ENCODE measurements at regions not wholly inside any gene's neighbourhood (a gene's known extent, or its start where the extent isn't known, plus 50 kb on each side); places are given as distances from the start of the nearest gene placed in this dataset.
"Not testable (repeated sequence)": the region's sequence is repeated elsewhere in the genome, so short reads cannot be mapped to it uniquely, and the experiment has no call there.

DNA sequence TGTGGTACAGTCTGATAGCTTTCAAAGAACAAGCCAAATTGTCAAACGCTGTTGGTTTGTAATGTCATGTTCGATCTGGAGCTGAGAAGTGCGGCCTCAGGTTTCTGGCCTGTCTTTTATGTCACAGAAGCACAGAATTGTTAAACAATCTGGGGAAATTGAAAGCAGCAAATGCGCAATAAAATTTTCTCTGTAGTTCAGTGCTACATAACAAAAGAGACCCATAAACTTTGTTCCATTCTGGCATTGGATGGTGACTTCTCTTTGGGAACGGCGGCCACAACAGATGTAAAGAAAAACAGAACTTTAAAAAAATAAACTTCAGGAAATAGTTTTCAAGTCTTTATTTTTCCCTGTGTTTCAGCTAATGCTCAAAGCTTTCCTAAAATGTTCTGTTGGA lies 106.9 kb downstream of the PRL start:
- Mint-ChIP-seq H3K9me3 (peaks cover under 1 to 6% of the 10 kb centered on the region in 2 donors), H3K4me1 (peaks cover 6% of the 10 kb centered on the region), H3K27ac (no peak overlapping the region), H3K27me3 (peaks cover 8% of the 10 kb centered on the region), H3K4me3 (no peak overlapping the region)
- DNase-seq (no peak), ATAC-seq (no peak)

DNA sequence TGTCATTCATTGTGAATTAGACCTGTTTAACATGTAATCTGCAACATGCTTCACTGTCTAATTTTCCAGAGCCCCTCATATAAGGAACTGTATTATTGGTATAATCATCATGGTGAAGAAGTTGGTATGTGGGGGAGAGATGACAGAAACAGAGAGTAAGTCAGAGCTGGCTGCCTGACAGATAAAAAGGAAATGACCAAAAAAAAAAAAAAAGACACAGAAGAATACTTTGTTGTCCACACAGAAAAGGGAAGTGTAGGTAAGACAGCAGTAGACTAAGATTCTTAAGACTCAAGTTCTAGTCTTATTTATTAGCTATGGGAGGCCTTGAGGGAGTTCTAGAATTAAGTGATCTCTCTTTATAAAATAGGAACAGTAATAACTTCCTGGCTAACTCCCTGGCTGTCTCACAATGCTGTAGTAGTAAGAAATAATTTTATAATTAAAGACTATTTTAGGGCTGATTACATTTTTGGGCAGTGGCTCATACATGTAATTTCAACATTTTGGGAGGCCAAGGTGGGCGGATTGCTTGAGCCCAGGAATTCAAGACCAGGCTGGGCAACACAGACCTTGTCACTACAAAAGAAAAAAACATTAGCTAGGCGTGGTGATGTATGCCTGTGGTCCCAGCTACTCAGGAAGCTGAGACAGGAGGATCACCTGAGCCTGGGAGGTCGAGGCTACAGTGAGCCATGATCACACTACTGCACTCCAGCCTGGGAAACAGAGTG lies 102.5 kb downstream of the PRL start:
- ATAC-seq (no peak), DNase-seq (no peak)
- Mint-ChIP-seq H3K4me1 (peaks cover 6% of the 10 kb centered on the region), H3K4me3 (no peak overlapping the region), H3K9me3 (peaks cover 0 to 10% of the 10 kb centered on the region in 2 donors), H3K27ac (no peak overlapping the region), H3K27me3 (peaks cover 8% of the 10 kb centered on the region)

DNA sequence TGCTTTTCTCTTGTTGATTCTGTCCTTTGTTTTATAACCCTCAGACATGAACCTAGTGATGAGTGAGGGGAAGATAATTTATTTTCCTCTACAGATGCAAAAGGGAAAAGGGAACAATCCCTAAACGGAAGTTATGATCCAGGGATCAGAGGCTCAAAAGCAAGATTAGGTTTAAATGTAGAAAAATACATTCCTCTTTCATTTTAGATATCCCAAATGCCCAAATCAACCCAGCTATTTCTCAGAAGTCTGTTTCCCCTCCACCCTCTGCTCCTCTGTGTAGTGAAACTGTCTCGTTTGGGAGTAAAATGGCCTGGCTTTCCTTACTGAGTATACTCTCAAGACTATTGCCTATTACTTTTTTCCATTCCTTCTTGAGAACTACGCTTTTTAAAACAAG lies 97.1 kb downstream of the PRL start:
- Mint-ChIP-seq H3K4me1 (no peaks in the 10 kb centered on the region), H3K27ac (no peak overlapping the region)

DNA sequence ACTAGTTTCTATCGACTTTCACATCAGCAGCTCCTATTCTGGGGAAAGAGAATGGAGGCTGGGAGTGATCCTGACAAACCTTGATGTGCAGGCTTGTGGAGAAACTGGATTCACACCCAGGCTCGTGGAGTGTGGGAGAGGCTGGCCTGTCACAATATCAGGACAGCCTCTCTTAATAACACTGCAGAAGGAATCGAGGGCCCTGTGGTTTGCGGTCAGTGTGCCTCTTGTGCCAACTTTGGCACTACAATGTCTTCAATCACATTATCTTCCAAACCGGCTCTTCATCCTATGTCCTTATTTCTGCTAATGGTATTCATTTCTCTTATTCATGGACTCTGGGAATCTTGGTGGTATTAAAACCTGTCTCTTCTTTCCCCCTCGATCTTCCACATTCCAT lies 92.7 kb downstream of the PRL start:
- no peak overlapping the region for H3K4me3 Mint-ChIP-seq
- H3K27me3 Mint-ChIP-seq: no peaks in the 10 kb centered on the region
- no peaks in the 10 kb centered on the region for H3K4me1 Mint-ChIP-seq
- H3K27ac Mint-ChIP-seq: no peak overlapping the region
- H3K9me3 Mint-ChIP-seq: no peaks in the 10 kb centered on the region
- ATAC-seq (no peak), DNase-seq (no peak)

More for the DNA sequence above, 97.1 kb downstream of the PRL start:
- Mint-ChIP-seq H3K4me3 (no peak overlapping the region), H3K27me3 (no peaks in the 10 kb centered on the region), H3K9me3 (peaks cover 0 to 10% of the 10 kb centered on the region in 2 donors)
- no peak for ATAC-seq
- DNase-seq: no peak

DNA sequence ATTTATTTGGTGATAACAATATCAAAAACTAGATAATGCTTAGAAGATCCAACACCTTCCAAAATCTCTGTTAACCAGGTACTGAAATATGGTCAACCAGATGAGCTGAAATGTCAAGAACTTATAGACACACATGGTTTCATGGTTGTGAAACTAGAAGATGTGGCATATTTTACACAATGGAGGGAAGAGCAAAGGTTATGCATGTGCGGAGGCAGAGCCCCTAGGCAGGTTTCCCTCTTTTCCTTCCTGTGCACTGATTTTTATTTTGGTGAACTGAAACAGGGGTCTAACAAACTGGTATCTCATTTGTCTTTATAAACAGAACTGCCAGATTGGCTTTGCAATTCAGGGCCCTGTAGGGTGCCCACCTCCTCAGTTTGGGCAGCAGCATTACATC lies 91.6 kb downstream of the PRL start:
- no peak overlapping the region for H3K4me3 Mint-ChIP-seq
- no peak overlapping the region for H3K27ac Mint-ChIP-seq
- H3K9me3 Mint-ChIP-seq: no peaks in the 10 kb centered on the region
- H3K4me1 Mint-ChIP-seq: no peaks in the 10 kb centered on the region
- H3K27me3 Mint-ChIP-seq: no peaks in the 10 kb centered on the region
- DNase-seq: no peak
- ATAC-seq: no peak

DNA sequence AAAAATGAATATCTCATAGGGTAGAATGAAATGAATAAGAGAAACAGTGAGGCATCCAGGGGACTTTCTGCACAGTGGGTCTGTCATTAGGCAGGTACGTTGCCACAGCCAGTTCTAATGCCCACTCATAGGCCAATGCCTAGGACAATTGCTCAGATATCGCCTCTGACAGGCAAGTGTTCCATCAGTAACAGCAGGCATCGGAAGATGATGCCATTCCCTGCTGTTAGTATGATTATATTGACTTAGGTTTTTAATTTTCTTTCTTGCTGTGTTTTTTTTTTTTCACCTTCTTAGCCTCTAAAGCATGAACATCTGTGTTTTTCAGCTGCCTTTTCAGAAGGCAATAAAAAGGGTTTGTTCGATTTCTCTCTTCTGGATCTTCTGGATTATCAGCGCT lies 90.7 kb downstream of the PRL start:
- ATAC-seq (no peak), DNase-seq (no peak)
- H3K4me1 Mint-ChIP-seq: no peaks in the 10 kb centered on the region
- no peaks in the 10 kb centered on the region for H3K27me3 Mint-ChIP-seq
- no peak overlapping the region for H3K4me3 Mint-ChIP-seq
- no peaks in the 10 kb centered on the region for H3K9me3 Mint-ChIP-seq
- H3K27ac Mint-ChIP-seq: no peak overlapping the region

DNA sequence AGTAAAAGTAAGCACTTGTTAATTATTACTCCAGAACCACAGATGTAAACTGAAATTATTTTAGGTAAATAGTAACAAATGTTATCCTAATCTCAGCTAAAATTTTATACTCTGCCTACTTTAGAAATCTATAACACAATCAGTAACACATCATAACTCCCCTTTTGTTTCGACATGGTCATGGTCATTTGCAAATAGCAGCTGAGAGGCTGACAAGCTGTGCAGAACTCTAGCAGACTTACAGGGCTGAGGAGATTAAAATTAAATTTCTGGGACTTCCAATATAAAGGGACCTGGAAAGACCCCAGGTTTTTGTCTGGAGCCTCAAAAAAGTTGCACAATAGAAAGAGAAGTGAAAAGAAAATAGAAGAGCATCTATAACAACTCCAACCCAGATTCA lies 88.8 kb downstream of the PRL start:
- no peaks in the 10 kb centered on the region for H3K27me3 Mint-ChIP-seq
- no peak for DNase-seq
- no peak overlapping the region for H3K4me3 Mint-ChIP-seq
- no peak overlapping the region for H3K27ac Mint-ChIP-seq
- no peaks in the 10 kb centered on the region for H3K4me1 Mint-ChIP-seq
- no peak for ATAC-seq
- no peaks in the 10 kb centered on the region for H3K9me3 Mint-ChIP-seq

DNA sequence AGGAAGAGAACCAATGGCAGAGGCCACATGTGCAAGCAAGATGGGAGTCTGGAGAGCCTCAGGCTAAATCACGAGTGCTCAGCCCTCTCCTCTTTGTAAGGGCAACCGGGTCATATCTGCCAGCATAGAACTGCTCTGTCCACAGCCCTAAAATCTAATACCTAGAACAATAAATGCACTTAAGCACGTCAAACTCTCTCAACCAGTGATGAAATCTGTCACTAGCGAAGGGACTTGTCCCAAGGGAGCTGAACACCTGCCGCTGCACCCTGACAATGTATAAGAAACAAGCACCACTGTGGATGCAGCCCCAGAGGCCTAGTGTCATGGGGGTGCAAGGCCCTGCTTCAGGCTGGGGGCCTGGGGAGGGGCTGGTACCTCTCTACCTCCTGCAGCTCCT lies 82.5 kb downstream of the PRL start:
- ATAC-seq: no peak
- Mint-ChIP-seq H3K27ac (no peak overlapping the region), H3K9me3 (no peaks in the 10 kb centered on the region), H3K4me1 (no peaks in the 10 kb centered on the region), H3K27me3 (no peaks in the 10 kb centered on the region), H3K4me3 (no peak overlapping the region)
- no peak for DNase-seq

DNA sequence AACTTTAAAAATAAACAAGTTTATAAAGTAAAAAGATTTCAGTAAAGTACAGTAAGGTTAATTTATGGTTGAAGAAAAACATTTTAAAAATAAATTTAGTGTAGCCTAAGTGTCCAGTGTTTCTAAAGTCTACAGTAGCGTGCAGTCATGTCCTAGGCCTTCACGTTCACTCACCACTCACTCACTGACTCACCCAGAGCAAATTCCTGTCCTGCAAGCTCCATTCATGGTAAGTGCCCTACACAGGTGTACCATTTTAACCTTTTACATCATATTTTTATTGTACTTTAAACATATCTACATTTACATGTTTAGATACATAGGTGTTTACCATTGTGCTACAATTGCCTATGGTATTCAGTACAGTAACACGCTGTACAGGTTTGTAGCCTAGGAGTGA lies 81.4 kb downstream of the PRL start:
- not testable (repeated sequence) for H3K9me3 Mint-ChIP-seq, H3K4me1 Mint-ChIP-seq, H3K27me3 Mint-ChIP-seq, DNase-seq, H3K27ac Mint-ChIP-seq, ATAC-seq, H3K4me3 Mint-ChIP-seq

DNA sequence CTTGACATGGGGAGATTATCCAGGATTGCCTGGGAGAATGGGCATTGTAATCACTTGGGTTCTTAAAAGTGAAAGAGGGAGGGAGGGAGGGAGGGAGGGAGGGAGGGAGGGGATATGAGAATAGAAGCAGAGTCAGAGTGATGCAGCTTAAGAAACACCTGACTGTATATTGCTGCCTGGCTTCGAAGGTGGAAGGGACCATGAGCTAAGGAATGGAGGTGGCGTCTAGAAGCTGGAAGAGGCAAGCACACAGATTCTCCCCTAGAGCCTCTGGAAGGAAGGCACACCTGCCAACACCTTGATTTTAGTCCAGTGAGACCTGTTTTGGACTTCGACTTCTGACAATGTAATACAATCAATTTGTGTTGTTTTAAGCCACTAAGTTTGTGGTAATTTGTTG lies 78.4 kb downstream of the PRL start:
- no peak for DNase-seq
- H3K27ac Mint-ChIP-seq: no peak overlapping the region
- H3K4me3 Mint-ChIP-seq: no peak overlapping the region
- no peaks in the 10 kb centered on the region for H3K9me3 Mint-ChIP-seq
- ATAC-seq: no peak
- no peaks in the 10 kb centered on the region for H3K4me1 Mint-ChIP-seq
- H3K27me3 Mint-ChIP-seq: no peaks in the 10 kb centered on the region

DNA sequence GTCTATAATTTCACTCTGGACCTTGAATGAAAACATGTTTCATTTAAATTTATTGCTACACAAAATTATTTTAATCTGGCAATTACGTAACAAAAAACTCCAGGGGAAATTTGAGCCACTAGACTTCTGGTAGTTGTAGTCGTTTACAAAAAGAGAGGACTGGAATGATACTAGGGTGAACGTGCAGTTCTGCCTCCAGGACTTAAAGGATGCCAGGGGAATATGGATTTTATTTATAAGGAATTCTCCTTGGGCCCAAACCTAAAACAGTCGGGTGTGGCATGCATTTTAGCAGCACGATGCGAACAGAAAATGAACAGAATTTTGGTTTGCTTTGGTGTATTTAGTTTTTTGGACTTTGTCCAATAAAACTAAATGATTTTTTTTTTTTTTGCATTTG lies 76.9 kb downstream of the PRL start:
- DNase-seq: no peak
- Mint-ChIP-seq H3K9me3 (no peaks in the 10 kb centered on the region), H3K27me3 (no peaks in the 10 kb centered on the region), H3K4me3 (no peak overlapping the region), H3K27ac (no peak overlapping the region), H3K4me1 (no peaks in the 10 kb centered on the region)
- ATAC-seq: no peak

DNA sequence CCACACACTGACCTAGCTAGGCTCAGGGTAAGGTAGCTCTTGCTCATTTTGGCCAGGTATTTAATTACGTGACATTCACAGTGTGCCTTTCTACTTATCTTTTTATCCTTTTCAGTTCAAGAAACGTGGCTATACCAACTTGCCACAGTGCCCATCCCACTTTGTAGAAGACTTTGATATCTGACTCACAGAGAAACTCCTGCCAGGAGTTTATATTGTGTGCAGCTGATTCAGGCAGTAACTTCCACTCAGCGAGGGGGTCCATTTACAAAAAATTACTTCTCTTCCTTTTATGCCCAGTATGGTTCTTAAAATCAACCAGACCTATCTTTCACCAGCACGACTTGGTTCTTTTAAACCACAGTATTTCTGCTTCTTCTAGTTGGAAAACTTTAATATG lies 75.6 kb downstream of the PRL start:
- ATAC-seq: no peak
- Mint-ChIP-seq H3K27ac (no peak overlapping the region), H3K4me1 (no peaks in the 10 kb centered on the region), H3K9me3 (no peaks in the 10 kb centered on the region), H3K4me3 (no peak overlapping the region), H3K27me3 (no peaks in the 10 kb centered on the region)
- no peak for DNase-seq

DNA sequence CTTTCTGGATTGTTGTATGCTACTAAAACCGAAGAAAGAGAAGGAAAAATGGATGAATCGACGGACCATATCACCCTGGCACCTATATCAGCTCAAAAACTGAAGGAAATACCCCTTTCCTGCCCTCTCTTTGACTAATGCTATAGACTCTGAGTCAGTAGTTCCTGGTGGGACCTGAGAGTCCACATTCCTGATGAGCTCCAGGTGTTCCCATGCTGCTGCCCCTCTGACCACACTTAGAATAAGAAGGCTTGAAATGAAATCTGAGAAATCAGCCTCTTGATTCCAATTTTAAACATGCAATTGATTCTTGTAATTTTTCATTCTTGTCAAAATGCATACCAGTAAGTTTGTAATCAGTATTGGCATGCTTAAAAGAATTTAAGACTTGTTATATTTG lies 75.2 kb downstream of the PRL start:
- ATAC-seq: no peak
- no peaks in the 10 kb centered on the region for H3K4me1 Mint-ChIP-seq
- peaks cover 0 to 2% of the 10 kb centered on the region in 2 donors for H3K9me3 Mint-ChIP-seq
- no peak for DNase-seq
- H3K4me3 Mint-ChIP-seq: no peak overlapping the region
- H3K27me3 Mint-ChIP-seq: no peaks in the 10 kb centered on the region
- H3K27ac Mint-ChIP-seq: no peak overlapping the region

DNA sequence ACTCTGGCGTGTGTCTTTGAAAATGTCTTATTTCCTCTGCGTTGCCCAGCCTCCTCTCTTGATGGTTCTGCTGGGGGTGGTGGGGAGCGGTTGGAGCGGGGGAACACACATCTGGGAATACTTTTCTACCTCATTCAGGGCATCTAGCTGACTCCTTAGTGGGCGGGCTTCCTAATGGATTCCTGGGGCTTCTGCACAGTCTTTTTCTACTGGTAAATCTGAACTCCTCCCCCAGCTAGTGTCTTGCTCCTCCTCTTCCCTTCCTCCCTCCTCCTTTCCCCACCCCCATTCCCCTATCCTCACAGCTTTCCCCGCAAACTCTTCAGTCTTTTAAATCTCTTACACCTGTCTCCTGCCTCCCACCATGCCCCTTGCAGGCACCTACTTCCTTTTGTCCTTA lies 74.4 kb downstream of the PRL start:
- no peaks in the 10 kb centered on the region for H3K27me3 Mint-ChIP-seq
- no peak overlapping the region for H3K4me3 Mint-ChIP-seq
- ATAC-seq: no peak
- DNase-seq: no peak
- no peaks in the 10 kb centered on the region for H3K4me1 Mint-ChIP-seq
- no peak overlapping the region for H3K27ac Mint-ChIP-seq
- H3K9me3 Mint-ChIP-seq: peaks cover 0 to 5% of the 10 kb centered on the region in 2 donors

DNA sequence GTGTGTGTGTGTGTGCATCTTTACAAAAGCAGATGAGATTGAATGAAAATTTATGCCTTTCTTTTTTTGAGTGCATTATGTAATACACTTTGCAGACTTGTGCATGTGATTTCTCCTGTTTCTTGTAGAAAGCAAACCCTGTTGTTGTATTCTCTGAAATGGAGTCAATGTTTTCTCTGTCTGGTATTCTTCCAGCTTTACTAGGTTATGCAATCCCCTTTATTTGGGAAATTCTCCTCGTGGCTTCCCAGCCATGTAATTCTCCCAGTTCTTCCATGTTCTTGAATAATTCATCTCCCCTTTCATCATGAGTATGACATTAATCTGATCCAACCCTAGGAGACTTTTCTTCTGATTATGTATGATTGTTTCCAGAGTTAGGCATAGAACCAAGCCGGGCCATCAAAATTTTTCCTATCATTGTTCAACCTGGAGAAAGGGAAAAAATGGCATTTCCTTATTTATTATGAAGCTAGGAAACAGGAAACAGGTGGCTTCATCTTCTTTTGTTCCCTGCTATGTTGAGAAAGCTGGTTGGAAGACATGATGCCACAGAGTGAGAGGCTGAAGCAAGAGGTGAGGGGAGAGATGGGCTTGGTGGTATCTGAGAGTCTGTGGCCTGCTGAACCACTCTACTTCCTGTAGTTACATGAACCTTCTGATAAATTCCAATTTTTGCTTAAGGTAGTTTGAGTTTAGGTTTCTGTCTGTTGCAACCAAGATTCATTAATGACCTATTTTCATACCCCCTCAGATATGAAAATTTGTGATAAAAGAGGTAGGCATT lies 68.8 kb downstream of the PRL start:
- no peaks in the 10 kb centered on the region for H3K27me3 Mint-ChIP-seq
- ATAC-seq (no peak), DNase-seq (no peak)
- H3K4me1 Mint-ChIP-seq: no peaks in the 10 kb centered on the region
- H3K4me3 Mint-ChIP-seq: no peak overlapping the region
- peaks cover 0 to 5% of the 10 kb centered on the region in 2 donors for H3K9me3 Mint-ChIP-seq
- no peak overlapping the region for H3K27ac Mint-ChIP-seq

DNA sequence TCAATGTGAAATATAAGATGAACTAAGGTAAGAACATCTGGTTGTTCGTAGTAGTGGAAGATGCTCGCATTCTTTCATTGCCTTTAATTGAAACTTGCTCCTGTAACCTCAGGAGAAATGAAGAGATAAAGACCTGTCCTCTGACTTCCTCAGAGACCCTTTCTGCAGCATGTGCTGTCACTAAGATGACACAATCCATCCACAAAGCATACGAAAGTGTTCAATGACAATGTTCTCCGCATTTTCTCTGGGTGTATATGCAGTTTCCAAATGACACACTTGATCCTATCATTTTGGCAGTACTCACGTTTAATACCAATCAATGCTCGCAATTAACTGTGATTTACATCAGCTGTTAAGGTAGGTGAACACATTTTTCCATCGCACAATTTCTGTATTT lies 65.8 kb downstream of the PRL start:
- Mint-ChIP-seq H3K27ac (no peak overlapping the region), H3K9me3 (peaks cover 4 to 5% of the 10 kb centered on the region in 2 donors), H3K4me1 (no peaks in the 10 kb centered on the region), H3K27me3 (no peaks in the 10 kb centered on the region), H3K4me3 (no peak overlapping the region)
- DNase-seq (no peak), ATAC-seq (no peak)
